WERI-Rb-1 (cell line): ENCODE measurements at regions not wholly inside any gene's neighbourhood (a gene's known extent, or its start where the extent isn't known, plus 50 kb on each side); places are given as distances from the start of the nearest gene placed in this dataset.

ENCODE experiments used
- DNase-seq: peaks from one replicate; pipeline ENCODE4 v3.0.0-alpha.2; 2020
- H3K27ac ChIP-seq: fragments of 250-450 bp; sonication (Bioruptor Pico); 2 replicates; pipeline ENCODE4 v1.5.1; 2020; ENCODE audit warnings: mild to moderate bottlenecking, moderate library complexity
- H3K27me3 ChIP-seq: fragments of 250-450 bp; sonication (Bioruptor Pico); 2 replicates; pipeline ENCODE4 v1.5.1; 2021; ENCODE audit warnings: mild to moderate bottlenecking, low read depth, moderate library complexity; ENCODE audit not compliant: insufficient read depth, severe bottlenecking
- H3K36me3 ChIP-seq: fragments of 250-450 bp; sonication (Bioruptor Pico); 2 replicates; pipeline ENCODE4 v1.5.1; 2020; ENCODE audit warnings: mild to moderate bottlenecking, moderate library complexity
- H3K4me3 ChIP-seq: 2 replicates; pipeline ENCODE4 v1.5.1; 2011; ENCODE audit warnings: low read depth, mild to moderate bottlenecking, control low read depth, low read length
- H3K9me3 ChIP-seq: fragments of 250-450 bp; sonication (Bioruptor Pico); 2 replicates; pipeline ENCODE4 v1.5.1; 2021; ENCODE audit warnings: mild to moderate bottlenecking, moderate library complexity; ENCODE audit not compliant: severe bottlenecking
- TF ChIP-seq, protein P1 (sequence below): IDR thresholded peaks from 2 replicates; pipeline ENCODE4 v1.5.1; 2011; ENCODE audit warnings: low read depth, mild to moderate bottlenecking, control low read depth, inconsistent platforms, low read length

DNA sequence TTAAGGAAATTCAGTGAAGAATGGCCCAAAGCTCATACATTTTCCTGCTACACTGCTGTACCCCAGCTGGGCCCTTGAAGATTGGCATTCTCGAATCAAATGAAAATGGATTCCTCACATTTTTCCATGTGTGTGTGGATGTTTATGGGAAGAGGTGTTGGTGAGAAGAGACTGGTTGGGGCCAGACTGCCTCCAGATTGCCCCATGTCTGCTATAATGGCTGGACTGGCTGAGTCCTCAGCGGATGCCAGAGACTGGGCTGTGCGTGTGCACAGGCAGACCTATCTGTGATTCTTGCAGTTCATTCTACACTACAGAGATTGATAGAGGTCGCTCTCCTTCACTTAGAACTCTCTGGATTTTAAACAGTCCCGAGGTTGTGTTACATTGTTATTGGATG, 183.6 kb upstream of the GDF10 start:
- H3K27ac ChIP-seq = no peak overlapping the region
- no peak for DNase-seq

DNA sequence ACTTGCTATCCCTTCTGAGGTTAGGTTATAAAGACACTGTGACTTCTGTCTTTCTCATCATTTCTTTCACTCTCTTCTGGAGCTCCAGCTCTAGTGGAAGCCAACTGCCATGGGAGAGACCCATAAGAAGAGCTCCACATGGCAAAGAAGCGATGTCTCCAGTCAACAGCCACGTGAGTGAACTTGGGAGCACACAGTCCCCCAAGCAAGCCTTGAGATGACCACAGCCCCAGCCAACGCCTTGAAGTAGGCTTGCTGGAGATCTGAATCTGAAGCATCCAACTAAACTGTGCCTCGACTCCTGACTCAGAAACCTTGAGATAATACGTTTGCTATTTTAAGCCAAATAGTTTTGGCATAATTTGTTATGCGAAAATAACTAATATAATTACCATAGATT, 181.7 kb upstream of the GDF10 start:
- Histone ChIP-seq H3K36me3 (no peaks in the 10 kb centered on the region), H3K9me3 (no peaks in the 10 kb centered on the region), H3K27ac (no peak overlapping the region), H3K4me3 (no peak overlapping the region), H3K27me3 (no peaks in the 10 kb centered on the region)
- no peak for DNase-seq
- TF ChIP-seq, protein P1, sequence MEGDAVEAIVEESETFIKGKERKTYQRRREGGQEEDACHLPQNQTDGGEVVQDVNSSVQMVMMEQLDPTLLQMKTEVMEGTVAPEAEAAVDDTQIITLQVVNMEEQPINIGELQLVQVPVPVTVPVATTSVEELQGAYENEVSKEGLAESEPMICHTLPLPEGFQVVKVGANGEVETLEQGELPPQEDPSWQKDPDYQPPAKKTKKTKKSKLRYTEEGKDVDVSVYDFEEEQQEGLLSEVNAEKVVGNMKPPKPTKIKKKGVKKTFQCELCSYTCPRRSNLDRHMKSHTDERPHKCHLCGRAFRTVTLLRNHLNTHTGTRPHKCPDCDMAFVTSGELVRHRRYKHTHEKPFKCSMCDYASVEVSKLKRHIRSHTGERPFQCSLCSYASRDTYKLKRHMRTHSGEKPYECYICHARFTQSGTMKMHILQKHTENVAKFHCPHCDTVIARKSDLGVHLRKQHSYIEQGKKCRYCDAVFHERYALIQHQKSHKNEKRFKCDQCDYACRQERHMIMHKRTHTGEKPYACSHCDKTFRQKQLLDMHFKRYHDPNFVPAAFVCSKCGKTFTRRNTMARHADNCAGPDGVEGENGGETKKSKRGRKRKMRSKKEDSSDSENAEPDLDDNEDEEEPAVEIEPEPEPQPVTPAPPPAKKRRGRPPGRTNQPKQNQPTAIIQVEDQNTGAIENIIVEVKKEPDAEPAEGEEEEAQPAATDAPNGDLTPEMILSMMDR = no peak

More for the DNA sequence above, 183.6 kb upstream of the GDF10 start:
- H3K4me3 ChIP-seq = no peak overlapping the region
- TF ChIP-seq, protein P1 = no peak
- no peaks in the 10 kb centered on the region for H3K9me3 ChIP-seq
- H3K27me3 ChIP-seq = no peaks in the 10 kb centered on the region
- no peaks in the 10 kb centered on the region for H3K36me3 ChIP-seq

DNA sequence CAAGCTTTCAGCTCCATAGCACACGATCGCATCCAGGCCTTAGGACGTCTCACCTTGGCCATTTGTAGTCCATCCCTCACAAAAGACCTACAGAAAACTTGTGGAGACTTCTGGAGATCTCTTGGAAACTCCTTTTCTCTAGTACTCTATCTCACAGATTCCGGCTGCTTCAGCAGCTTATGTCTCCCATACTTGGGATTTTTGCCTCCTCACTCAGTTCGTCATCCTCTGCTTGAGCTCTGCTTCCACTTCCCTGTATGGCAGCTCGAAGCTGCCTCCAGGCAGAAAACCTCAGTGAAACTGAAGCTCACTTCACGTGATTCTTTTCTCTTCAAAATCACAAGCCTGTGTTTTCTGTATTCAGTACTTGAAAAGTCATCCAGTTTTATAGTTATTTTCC, 178.7 kb upstream of the GDF10 start:
- no peaks in the 10 kb centered on the region for H3K27me3 ChIP-seq
- no peak overlapping the region for H3K4me3 ChIP-seq
- TF ChIP-seq, protein P1 = no peak
- H3K36me3 ChIP-seq = no peaks in the 10 kb centered on the region
- H3K9me3 ChIP-seq = no peaks in the 10 kb centered on the region
- no peak overlapping the region for H3K27ac ChIP-seq
- no peak for DNase-seq

DNA sequence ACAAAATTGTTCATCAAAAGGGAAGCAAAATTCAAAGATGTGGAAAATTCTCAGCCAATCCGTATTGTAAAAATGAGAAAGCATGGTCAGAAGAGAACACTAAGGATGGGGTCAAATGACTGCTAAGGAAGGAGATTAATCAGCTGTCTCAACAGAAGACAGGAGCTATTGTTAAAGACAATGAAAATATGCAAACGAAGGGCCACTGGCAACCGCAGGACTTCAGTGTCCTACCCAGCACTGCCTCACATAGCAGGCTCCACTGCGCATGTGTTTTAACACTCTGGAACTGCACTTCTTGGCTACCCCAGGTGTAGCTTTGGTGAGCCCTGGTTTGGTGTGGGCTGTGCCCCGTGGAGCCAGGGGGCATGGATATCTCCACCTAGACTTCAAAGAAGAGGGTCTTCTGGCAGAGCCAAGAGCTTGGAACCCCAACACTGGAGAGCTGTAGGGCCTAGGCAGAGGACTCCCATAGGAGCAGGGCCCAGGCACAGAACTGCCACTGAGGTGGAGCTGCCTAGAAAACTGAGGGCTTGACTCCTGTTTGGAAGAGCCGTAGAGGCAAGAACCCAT, 176.2 kb upstream of the GDF10 start:
- Histone ChIP-seq H3K27ac (no peak overlapping the region), H3K9me3 (no peaks in the 10 kb centered on the region), H3K36me3 (no peaks in the 10 kb centered on the region), H3K4me3 (no peak overlapping the region), H3K27me3 (no peaks in the 10 kb centered on the region)
- no peak for DNase-seq
- TF ChIP-seq, protein P1 = no peak

DNA sequence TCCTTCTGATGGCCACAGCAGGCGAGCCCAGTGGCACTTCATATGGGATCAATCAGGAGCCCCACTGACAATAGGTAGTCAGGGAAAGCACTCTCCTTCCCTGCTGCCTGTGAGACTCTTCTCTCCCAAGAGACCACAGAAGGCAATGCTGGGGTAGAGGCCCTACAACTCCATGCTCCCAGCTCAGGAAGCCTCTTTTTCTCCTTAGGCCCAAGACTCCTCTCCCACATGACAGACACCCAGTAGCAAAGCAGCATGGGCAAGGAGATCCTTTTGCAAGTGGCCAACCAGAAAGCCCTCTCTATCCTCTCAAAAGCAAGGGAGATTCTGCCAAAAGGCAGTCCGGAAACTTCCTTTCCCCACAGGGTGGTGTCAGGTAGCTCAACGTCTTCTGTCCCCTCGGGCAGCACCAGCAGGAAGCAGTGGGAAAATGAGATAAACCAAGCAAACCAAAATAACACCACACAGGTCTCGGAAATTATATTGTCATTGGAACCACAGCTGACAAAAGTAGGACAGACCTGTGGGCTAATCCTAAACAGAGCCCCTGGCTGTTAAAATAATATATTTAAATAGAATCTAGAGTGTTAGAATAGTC, 172.7 kb upstream of the GDF10 start:
- no peaks in the 10 kb centered on the region for H3K36me3 ChIP-seq
- DNase-seq = no peak
- no peak overlapping the region for H3K27ac ChIP-seq
- H3K4me3 ChIP-seq = no peak overlapping the region
- H3K27me3 ChIP-seq = no peaks in the 10 kb centered on the region
- TF ChIP-seq, protein P1 = no peak
- H3K9me3 ChIP-seq = no peaks in the 10 kb centered on the region

DNA sequence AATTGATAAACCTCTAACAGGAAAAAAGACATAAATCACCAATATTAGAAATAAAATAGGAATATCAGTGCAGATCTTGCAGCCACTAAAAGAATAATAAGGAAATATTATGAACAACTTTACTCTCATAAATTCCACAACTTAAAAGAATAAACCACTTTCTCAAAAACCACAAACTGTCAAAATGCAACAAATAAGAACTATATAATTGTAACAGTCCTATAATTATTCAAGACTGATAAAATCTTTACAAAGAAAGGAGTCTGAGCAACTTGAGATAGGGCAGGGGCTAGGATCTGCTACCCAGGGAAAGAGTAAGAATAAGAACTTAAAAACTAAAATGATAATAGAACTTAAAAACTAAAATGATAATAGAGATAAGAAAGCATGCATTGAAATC, 169.5 kb upstream of the GDF10 start:
- Histone ChIP-seq H3K9me3 (no peaks in the 10 kb centered on the region), H3K27me3 (no peaks in the 10 kb centered on the region), H3K36me3 (no peaks in the 10 kb centered on the region), H3K4me3 (no peak overlapping the region), H3K27ac (no peak overlapping the region)
- no peak for DNase-seq
- TF ChIP-seq, protein P1 = no peak
